Testis (tissue), 2 donors: ENCODE measurements at regions not wholly inside any gene's neighbourhood (a gene's known extent, or its start where the extent isn't known, plus 50 kb on each side); places are given as distances from the start of the nearest gene placed in this dataset.

Source experiments
- DNase-seq: peaks from one replicate; pipeline ENCODE4 v3.0.0-alpha.2; 2019
- H3K27ac ChIP-seq, 2 donors: fragments of 200-600 bp; sonication (generic); one replicate each; pipeline ENCODE4 v1.5.1; 2019
- H3K27me3 ChIP-seq: fragments of 200-600 bp; sonication (generic); one replicate; pipeline ENCODE4 v1.5.1; 2019
- H3K36me3 ChIP-seq: fragments of 200-600 bp; sonication (generic); one replicate; pipeline ENCODE4 v1.5.1; 2017; ENCODE audit warnings: low read depth; ENCODE audit errors: missing control alignments
- H3K4me1 ChIP-seq: fragments of 200-600 bp; sonication (generic); one replicate; pipeline ENCODE4 v1.5.1; 2019
- H3K4me3 ChIP-seq, 2 donors: fragments of 200-600 bp; sonication (generic); one replicate each; pipeline ENCODE4 v1.5.1; 2017 to 2019
- H3K9me3 ChIP-seq: fragments of 200-600 bp; sonication (generic); one replicate; pipeline ENCODE4 v1.5.1; 2017
- CTCF ChIP-seq, 3 experiments: fragments of 450-650 bp in 2 of 3; fragments of 200-600 bp in 1 of 3; sonication (generic) in 1 of 3; IDR thresholded peaks; one replicate each; pipeline ENCODE4 v1.5.1; 2016 to 2019; ENCODE audit warnings: antibody characterized with exemption in 3 of 3, mild to moderate bottlenecking in 2 of 3, moderate library complexity in 1 of 3
- POLR2A ChIP-seq: fragments of 450-650 bp; IDR thresholded peaks from one replicate; pipeline ENCODE4 v1.6.1; 2017; ENCODE audit warnings: antibody characterized with exemption, mild to moderate bottlenecking, moderate library complexity
- WGBS, 2 donors: methylation state at CpG; one replicate each; pipeline ENCODE4 v1.1.5; 2018; 5-methylcytosine and 5-hydroxymethylcytosine counted together
- intact Hi-C: fragments of 100-400 bp; cut with DNase I; formaldehyde crosslinking; loops from one replicate; pipeline ENCODE4 v1.15.1; 2023; ENCODE audit warnings: low total_unique reads

DNA sequence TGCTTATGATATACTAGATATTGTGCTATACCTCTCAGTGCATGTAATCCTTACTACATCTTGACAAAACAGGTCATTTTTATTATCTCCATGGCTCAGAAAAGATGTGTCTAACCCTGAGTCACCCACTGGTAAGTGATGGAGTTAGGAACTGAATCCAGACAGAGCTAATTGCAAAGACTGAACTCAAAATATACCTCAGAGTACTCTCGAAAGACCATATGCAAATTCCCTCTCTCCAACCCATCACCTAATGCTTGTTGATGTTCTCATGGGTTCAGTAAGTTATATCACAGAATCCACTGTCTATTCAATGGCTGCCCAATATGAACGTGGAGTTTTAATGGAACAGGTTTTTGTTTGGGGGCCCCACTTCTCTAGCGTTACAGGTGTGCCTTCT is 246.0 kb downstream of the PMP22 start:
- WGBS, 2 donors = 88 to 89% methylated on average over 3 of the region's 3 CpGs
- TF ChIP-seq POLR2A = no peak
- TF ChIP-seq CTCF (IDR thresholded peaks at IDR 0.05) = no peak
- Histone ChIP-seq H3K27me3 (no peaks in the 10 kb centered on the region), H3K4me3 (no peak overlapping the region), H3K4me1 (no peaks in the 10 kb centered on the region), H3K27ac (no peak overlapping the region), H3K9me3 (no peaks in the 10 kb centered on the region), H3K36me3 (no peaks in the 10 kb centered on the region)
- intact Hi-C loops = no loop called here
- no peak for DNase-seq

- intact Hi-C loops = no loop called here
Observed at GRCh38 chr17:15012351-15012980, 252.7 kb downstream of the PMP22 start.

GRCh38 chr17:15009087-15009486 is 256.0 kb downstream of the PMP22 start:
- no peak for DNase-seq
- H3K4me3 ChIP-seq = no peak overlapping the region
- no peak overlapping the region for H3K27ac ChIP-seq
- intact Hi-C loops = no loop called here
- WGBS, 2 donors = 67 to 68% methylated on average over 6 of the region's 6 CpGs
- no peaks in the 10 kb centered on the region for H3K27me3 ChIP-seq
- TF ChIP-seq CTCF (IDR thresholded peaks at IDR 0.05) (no peak), POLR2A (no peak)
- H3K36me3 ChIP-seq = no peaks in the 10 kb centered on the region
- no peaks in the 10 kb centered on the region for H3K9me3 ChIP-seq
- no peaks in the 10 kb centered on the region for H3K4me1 ChIP-seq

More at GRCh38 chr17:15012351-15012980, 252.7 kb downstream of the PMP22 start:
- TF ChIP-seq CTCF (IDR thresholded peaks at IDR 0.05) = no peak
- TF ChIP-seq POLR2A = no peak
- no peaks in the 10 kb centered on the region for H3K27me3 ChIP-seq
- H3K27ac ChIP-seq = no peak overlapping the region
- H3K9me3 ChIP-seq = no peaks in the 10 kb centered on the region
- no peak overlapping the region for H3K4me3 ChIP-seq
- 60 to 74% methylated on average over 6 of the region's 6 CpGs for WGBS, 2 donors
- no peaks in the 10 kb centered on the region for H3K4me1 ChIP-seq
- no peaks in the 10 kb centered on the region for H3K36me3 ChIP-seq
- DNase-seq = no peak

- 67 to 70% methylated on average over 7 of the region's 7 CpGs for WGBS, 2 donors
- Histone ChIP-seq H3K36me3 (no peaks in the 10 kb centered on the region), H3K4me1 (no peaks in the 10 kb centered on the region), H3K9me3 (no peaks in the 10 kb centered on the region), H3K27me3 (no peaks in the 10 kb centered on the region), H3K27ac (no peak overlapping the region), H3K4me3 (no peak overlapping the region)
- TF ChIP-seq CTCF (IDR thresholded peaks at IDR 0.05) = no peak
- no peak for TF ChIP-seq POLR2A
- intact Hi-C loops = no loop called here
- DNase-seq = no peak
Observed at GRCh38 chr17:15007147-15007553, 258.0 kb downstream of the PMP22 start.

GRCh38 chr17:15006421-15007128 is 258.6 kb downstream of the PMP22 start:
- H3K4me1 ChIP-seq = no peaks in the 10 kb centered on the region
- no peaks in the 10 kb centered on the region for H3K9me3 ChIP-seq
- H3K27me3 ChIP-seq = no peaks in the 10 kb centered on the region
- intact Hi-C loops = no loop called here
- H3K36me3 ChIP-seq = no peaks in the 10 kb centered on the region
- no peak for TF ChIP-seq CTCF (IDR thresholded peaks at IDR 0.05)
- no peak for TF ChIP-seq POLR2A
- no peak for DNase-seq
- 82 to 86% methylated on average over 11 of the region's 11 CpGs for WGBS, 2 donors
- H3K27ac ChIP-seq = no peak overlapping the region
- no peak overlapping the region for H3K4me3 ChIP-seq
